GM18909 (cell line): ENCODE measurements at regions not wholly inside any gene's neighbourhood (a gene's known extent, or its start where the extent isn't known, plus 50 kb on each side); places are given as distances from the start of the nearest gene placed in this dataset.

Source experiments
- ATAC-seq: cut with Tn5 transposase; IDR thresholded peaks from one replicate; pipeline ENCODE4 v1.9.1; 2021; ENCODE audit warnings: mild to moderate bottlenecking; ENCODE audit not compliant: unreplicated experiment, poor library complexity

DNA sequence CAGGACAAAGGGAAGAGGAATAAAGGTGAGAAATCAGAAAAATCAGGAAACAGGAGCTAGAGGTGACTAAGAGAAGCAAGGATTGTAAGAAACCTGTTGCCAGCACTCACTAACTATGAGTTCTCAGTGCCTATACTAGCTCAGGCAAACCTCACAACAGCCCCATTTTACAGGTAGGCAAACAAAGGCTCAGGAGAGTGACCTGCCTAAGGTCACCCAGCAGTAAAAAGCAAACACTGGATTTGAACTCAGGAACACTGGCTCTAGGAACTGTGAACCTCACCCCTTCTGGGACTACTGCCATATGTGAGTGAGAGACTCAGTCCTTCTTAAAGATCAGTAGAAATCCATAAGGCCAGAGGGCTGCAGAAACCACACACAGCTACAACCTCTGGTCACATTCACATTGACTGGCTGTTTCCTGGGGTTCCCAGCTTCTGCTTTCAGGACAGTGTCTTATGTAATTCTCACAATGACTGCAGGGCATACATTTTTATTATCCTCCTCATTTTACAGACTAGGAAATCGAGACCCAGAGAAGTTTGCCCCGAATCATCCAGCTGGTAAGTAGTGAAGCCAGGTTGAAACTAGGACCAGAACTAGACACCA lies 80.7 kb upstream of the MAFB start:
- no peak for ATAC-seq

DNA sequence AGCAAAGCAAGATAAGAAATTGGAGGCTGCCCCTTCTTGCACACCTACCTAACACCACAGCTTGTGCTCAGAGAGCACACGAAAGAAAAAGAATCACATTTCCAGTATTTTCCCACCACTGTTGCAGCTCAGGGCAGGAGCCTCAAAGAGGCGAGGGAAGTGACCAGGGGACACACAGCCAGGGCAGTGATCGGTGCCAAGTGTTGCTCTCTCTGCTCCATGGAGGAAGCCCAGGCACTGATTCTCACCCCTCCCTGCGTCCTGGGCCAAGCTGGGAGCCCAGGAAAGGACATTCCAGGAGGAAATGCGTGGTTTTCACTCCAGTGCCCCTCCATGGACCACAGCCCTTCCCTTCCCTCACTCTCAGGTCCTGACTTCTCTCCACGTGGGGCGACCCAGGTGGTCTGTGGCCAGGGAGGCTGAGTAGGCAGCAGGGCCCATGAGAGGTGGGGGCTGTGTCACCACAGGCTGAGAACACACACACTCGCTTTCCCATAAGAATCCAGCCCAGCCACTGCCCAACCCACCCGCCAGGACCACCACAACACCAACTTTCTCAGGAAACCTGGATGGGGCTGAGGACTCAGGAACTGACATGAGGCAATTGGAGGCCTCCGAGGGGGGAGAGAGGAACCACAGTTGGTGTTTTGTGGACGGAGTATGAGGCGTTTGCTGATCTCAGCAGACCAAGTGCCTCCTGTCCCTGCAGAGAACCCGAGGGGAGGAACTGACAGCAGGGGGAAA lies 81.7 kb upstream of the MAFB start:
- ATAC-seq, result no peak

DNA sequence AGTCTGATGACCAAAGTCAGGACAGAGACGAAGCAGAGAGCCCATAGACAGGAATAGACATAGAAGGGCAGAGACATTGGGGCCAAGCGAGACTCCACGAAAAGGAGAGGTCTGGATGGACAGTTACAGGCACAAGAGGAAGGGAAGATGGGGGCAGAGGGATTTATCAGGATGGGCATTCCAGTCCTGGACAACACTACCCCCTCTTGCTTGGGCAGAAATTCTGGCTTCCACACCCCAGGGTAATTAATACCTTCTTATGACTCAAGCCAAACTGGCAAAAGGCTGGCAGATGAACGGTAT lies 82.2 kb upstream of the MAFB start:
- ATAC-seq, result no peak

GRCh38 chr20:40771848-40772511 lies 82.9 kb upstream of the MAFB start:
- no peak for ATAC-seq

DNA sequence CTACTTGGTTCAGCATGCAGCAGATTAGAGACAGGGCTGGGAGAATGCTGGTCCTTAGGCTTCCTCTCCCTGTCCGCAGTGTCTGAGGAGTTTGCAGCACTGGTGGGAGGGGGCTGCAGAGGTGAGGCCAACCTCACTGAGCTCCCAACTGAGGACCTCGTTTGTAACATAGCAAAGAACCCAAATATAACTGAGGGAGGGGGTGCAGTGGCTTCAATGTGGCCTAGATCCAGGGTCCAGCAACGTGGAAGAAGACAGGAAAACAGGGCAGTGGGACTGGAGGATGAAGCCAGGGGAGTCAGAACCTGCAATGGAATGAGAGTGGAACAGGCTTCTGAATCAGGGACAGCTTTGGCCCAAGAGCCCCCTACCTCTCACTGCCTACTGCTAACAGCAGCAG lies 84.3 kb upstream of the MAFB start:
- no peak for ATAC-seq

GRCh38 chr20:40774252-40774651 lies 85.2 kb upstream of the MAFB start:
- no peak for ATAC-seq

GRCh38 chr20:40775561-40776146 lies 86.6 kb upstream of the MAFB start:
- ATAC-seq, result no peak

DNA sequence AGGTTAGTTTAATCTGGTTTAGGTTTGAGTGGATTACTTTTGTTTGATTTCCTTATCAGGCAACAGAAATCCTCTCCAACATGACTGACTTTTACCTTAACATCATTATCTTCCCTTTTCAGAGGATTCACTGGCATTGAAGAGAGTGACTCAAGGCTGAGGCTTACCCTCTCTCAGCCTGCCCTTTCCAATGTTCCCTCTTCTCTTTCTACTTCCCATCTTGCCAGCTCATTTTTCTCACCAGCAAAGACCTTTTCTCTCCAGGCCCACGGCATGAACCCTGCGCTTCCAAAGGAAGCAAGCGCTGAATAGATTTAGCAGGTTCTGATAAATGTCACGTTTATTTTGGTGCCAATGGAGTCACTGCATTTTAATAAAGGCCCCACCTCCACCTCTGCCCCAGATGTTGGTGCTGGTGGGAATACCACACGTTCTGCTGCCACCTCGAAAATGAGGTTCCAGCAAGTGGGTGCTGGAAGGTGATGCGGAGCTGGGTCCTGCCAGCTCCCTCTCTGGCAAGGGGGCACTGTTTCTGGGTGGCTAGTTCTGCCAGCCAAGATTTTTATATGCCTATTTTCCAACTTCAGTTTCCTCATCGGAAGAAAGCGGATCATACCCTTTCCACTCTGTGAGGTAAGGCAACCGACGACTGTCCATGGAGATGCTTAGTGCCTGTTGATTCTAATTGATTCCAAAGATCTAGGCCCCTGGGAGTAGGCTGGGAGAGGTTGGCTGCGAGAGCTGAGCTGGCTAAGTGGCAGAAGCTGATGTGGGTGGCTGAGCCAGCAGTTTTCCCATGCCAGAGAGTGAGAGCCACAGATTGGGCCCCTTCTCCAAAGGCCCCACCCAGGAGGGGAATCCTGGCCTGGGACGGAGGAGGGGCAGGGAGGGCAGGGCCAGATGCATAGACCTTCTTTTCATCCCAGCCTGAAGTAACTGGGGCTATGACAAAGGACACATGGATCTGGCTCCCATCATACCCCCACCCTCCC lies 87.7 kb upstream of the MAFB start:
- no peak for ATAC-seq

DNA sequence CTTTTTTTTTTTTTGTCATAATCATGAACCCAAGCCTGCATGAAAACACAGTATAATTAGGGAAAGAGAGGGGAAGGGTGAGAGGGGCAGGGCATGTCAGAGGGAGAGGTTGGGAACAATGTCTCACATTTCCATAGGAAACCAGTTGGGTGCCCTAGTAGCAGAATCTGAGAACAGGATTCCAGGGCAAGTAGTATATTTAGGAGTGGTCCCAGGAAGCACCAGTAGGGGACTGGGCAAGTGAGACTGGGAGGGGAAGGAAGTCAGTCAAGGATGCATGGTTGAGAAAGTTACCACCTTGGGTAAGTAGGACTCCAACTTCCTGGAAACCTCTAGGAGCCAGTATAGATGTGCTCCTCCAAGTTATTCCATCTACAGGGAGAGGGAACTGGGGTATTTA lies 88.6 kb upstream of the MAFB start:
- ATAC-seq, result no peak

GRCh38 chr20:40778894-40779496 lies 90.0 kb upstream of the MAFB start:
- ATAC-seq, result no peak

DNA sequence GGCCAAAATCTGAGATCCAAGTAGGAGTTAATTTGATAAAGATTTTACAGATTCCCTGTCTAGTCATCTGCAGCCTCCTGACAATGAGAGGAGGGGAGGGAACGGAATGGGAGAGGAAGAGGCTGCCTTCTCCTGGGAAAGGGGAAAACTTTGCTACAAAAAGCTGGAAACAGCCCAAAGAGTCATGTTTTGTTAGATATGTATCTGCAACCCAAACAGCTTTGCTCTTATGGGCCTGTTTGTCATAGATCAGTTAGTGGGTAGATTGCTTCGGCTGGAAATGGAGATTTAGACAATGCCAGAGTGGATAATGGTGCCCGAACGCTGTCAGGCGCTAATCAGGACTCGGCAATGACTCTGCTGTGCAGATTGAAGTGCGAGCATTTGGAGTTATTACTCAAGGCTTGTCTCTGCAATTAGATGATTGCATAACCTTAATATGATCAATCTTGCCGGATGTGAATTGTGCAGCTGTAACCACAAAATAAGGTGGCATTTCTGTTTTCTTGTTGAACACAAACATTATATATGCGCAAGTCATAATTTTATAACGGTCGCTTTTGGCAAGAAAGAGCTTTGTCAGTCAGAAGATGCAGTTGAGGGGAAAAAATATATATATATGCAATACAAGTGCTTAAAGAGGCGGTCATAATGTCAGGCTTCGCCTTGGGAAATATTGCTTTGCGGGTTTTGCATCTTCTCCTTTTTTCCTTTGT lies 92.4 kb upstream of the MAFB start:
- ATAC-seq, result no peak

- no peak for ATAC-seq
Observed at GRCh38 chr20:40782043-40782368, 93.0 kb upstream of the MAFB start.

GRCh38 chr20:40785346-40785745 lies 96.3 kb upstream of the MAFB start:
- no peak for ATAC-seq

- ATAC-seq, result no peak
Observed at GRCh38 chr20:40786336-40786735, 97.3 kb upstream of the MAFB start.

- no peak for ATAC-seq
Observed at GRCh38 chr20:40787941-40788340, 98.9 kb upstream of the MAFB start.

- ATAC-seq, result no peak
Observed at GRCh38 chr20:40797425-40797824, 108.4 kb upstream of the MAFB start.

- no peak for ATAC-seq
Observed at GRCh38 chr20:40798066-40798465, 109.0 kb upstream of the MAFB start.

DNA sequence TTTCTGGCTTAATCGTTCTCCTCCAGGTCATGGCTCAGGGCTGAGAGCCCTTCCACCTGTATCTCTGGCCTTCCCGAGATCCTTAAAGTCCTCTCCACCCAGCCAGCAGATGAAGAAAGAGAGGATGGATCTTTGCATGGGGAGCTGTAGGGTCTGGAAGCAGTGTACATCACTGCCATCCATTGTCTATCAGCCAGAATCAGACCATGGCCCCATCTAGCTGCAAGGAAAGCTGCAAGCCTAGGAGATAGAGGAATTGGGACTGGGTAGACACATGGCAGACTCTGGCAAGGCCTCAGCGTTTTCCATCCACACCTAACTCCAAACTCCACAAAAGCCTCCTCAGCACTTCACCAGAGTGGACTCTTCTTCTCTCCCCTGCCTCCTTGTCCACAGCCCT lies 113.8 kb upstream of the MAFB start:
- ATAC-seq, result no peak

GRCh38 chr20:40803381-40803780 lies 114.3 kb upstream of the MAFB start:
- ATAC-seq, result no peak

DNA sequence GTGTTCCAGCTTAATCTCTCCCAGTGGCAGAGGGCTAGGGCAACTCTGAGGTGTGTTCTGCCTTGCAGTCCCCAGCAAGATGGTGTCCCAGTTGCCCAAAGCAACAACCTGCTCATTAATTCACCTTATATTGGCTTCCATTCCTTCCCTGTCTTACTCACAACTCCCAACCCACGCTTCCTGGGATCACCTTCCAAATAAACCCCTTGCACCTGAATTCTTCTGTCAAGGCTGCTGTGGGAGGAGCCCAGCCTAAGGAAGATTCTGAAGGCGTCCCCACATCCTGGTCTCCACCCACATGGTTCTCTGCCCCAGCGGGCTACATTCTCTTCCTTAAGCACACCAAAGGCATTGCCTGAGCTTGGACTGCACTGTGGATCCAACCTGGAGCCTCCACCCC lies 116.6 kb upstream of the MAFB start:
- no peak for ATAC-seq
